Esophagus (tissue), 2 donors: ENCODE measurements at regions not wholly inside any gene's neighbourhood (a gene's known extent, or its start where the extent isn't known, plus 50 kb on each side); places are given as distances from the start of the nearest gene placed in this dataset.

ENCODE experiments used
- H3K27ac ChIP-seq, 2 donors: one replicate each; pipeline ENCODE4 v1.5.1; 2013; ENCODE audit warnings: low read depth in 2 of 2, mild to moderate bottlenecking in 2 of 2, inconsistent platforms in 1 of 2, low read length in 1 of 2, moderate library complexity in 1 of 2
- H3K27me3 ChIP-seq, 2 donors: one replicate each; pipeline ENCODE4 v1.6.1; 2013; ENCODE audit warnings: low read length in 2 of 2, control low read depth in 1 of 2, mild to moderate bottlenecking in 1 of 2; ENCODE audit not compliant: insufficient read depth in 2 of 2, control insufficient read depth in 1 of 2
- H3K36me3 ChIP-seq, 2 donors: one replicate each; pipeline ENCODE4 v1.6.1; 2013; ENCODE audit warnings: low read length in 1 of 2; ENCODE audit not compliant: control insufficient read depth in 2 of 2, insufficient read depth in 2 of 2
- H3K4me1 ChIP-seq, 2 donors: one replicate each; pipeline ENCODE4 v1.6.1; 2013; ENCODE audit warnings: low read length in 1 of 2; ENCODE audit not compliant: control insufficient read depth in 2 of 2, insufficient read depth in 2 of 2
- H3K4me3 ChIP-seq, 2 donors: one replicate each; pipeline ENCODE4 v1.5.1; 2013; ENCODE audit warnings: low read length in 2 of 2, mild to moderate bottlenecking in 2 of 2, low read depth in 1 of 2, moderate library complexity in 1 of 2
- H3K9me3 ChIP-seq, 2 donors: one replicate each; pipeline ENCODE4 v1.6.1; 2013; ENCODE audit warnings: mild to moderate bottlenecking in 2 of 2, low read depth in 1 of 2, low read length in 1 of 2, moderate library complexity in 1 of 2; ENCODE audit not compliant: control insufficient read depth in 2 of 2, insufficient read depth in 1 of 2
- WGBS, 2 donors: extraction: QIAGEN DNeasy Blood & Tissue Kit; methylation state at CpG; one replicate each; pipeline ENCODE4 v1.1.7; 2013; 5-methylcytosine and 5-hydroxymethylcytosine counted together
- donor health status: healthy with polysubstance abuse.
- donor health status: Bipolar disorder and iron deficiency.

DNA sequence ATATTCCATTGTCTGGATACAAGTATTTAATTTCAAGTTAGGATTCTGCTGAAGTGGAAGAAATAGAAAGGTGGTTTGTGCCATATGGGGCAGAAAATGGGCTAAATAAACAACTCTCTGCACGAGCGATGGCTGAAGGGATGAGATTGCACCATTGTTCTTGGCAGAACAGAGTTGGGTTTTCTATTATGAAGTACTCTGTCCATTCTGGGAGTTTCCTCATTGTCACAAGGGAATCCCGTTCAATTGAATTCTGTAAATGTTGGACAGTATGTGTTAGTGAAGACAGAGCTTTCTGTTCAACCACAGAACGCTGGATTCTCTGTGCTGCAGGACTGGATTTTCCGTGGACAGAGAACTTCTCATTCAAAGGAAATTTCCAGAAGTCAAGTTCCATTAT is 345.5 kb upstream of the PRICKLE1 start:
- Histone ChIP-seq H3K4me1 (no peaks in the 10 kb centered on the region), H3K9me3 (no peaks in the 10 kb centered on the region), H3K27me3 (peaks cover 0 to 2% of the 10 kb centered on the region in 2 donors), H3K36me3 (no peaks in the 10 kb centered on the region), H3K27ac (no peak overlapping the region), H3K4me3 (no peak overlapping the region)
- 73 to 80% methylated on average over 5 of the region's 5 CpGs for WGBS, 2 donors

DNA sequence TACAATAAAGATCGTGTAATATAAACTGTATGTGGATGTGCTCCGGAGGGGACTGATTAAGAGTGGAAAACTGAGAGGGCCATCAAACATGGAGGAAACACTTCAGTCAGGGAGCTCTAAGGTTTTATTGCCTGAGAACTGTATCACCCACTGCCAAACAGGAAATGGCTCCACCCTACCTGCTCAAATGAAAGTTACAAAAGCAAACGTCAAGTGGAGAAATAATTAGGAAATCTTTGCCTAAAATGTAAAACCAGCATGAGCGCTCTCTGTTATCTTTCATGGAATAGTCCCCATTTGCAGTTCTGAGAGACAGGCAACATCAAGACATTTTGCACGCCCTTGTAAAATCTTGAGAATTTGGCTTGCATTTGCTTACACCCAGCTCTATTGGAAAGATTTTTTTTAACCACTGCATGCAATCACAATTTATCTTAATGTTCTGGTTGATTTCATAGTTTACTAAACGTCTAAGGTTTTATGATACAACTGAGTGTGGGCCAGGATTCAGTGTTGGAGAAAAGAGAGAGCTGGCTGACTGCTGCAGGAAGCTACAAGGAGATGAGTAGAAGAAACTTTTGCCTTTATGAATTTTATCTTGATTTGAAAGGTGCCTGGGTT is 344.0 kb upstream of the PRICKLE1 start:
- Histone ChIP-seq H3K36me3 (no peaks in the 10 kb centered on the region), H3K4me1 (no peaks in the 10 kb centered on the region), H3K27ac (no peak overlapping the region), H3K4me3 (no peak overlapping the region), H3K27me3 (peaks cover 0 to 2% of the 10 kb centered on the region in 2 donors), H3K9me3 (no peaks in the 10 kb centered on the region)
- WGBS, 2 donors: 58 to 61% methylated on average over 6 of the region's 6 CpGs

DNA sequence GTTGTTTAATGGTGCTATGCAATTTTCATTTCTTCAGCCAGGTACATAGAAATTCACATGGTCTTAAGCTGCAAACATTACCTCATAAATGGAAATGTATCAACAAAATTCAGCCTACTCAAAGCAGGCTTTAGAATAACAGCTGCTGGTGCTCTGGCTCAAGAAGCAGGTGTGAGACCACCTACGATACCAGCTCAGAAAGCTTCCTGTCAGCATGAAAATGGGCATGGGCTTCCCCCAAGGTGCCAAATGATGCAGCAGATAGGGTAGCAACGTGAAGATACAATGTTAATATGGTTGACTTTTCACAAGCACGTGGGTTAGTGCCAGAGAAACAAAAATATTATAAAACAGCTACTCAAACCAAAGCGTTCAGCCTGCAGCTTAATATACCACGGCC is 343.4 kb upstream of the PRICKLE1 start:
- H3K4me3 ChIP-seq: no peak overlapping the region

DNA sequence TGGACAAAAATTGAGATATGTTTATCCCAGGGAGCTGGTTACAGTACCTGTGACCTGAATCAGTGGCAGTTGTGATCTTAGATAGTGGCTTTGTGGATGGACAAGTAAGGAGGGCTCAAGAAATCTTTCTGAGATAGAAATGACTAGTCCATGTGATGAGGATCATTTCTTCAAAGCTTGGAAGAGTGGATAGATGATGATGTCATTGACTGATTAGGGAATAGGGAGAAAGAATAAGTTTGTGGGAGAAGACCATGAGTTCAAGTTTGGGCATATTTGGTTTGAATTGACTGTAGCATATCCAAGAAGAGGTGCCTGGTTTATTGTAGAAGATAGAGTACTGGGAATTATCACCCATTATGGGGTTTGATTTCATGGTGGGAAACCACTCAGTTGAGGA is 336.7 kb upstream of the PRICKLE1 start:
- Histone ChIP-seq H3K27ac (no peak overlapping the region), H3K27me3 (no peaks in the 10 kb centered on the region), H3K36me3 (no peaks in the 10 kb centered on the region), H3K4me3 (no peak overlapping the region), H3K4me1 (no peaks in the 10 kb centered on the region), H3K9me3 (no peaks in the 10 kb centered on the region)

More for the DNA sequence above, 343.4 kb upstream of the PRICKLE1 start:
- peaks cover 0 to 2% of the 10 kb centered on the region in 2 donors for H3K27me3 ChIP-seq
- no peaks in the 10 kb centered on the region for H3K4me1 ChIP-seq
- no peaks in the 10 kb centered on the region for H3K9me3 ChIP-seq
- no peak overlapping the region for H3K27ac ChIP-seq
- H3K36me3 ChIP-seq: no peaks in the 10 kb centered on the region
- WGBS, 2 donors: 75% methylated on average over 5 of the region's 5 CpGs

DNA sequence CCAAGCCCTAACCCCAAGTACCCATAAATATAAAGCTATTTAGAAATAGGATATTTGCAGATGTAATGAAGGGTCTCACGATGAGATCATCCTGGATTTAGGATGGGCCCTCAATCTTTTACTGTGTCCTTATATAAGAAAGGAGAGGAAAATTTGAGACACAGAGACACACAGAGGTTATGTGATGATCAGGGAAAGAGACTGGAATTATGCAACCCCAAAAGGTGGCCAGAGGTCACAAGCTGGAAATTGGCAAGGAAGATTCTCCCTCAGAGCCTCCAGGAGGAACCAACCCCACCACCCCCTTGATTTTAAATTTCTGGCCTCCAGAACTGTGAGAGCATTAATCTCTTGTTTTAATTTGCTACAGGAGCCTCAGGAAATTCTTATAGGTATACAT is 334.9 kb upstream of the PRICKLE1 start:
- Histone ChIP-seq H3K36me3 (no peaks in the 10 kb centered on the region), H3K27ac (no peak overlapping the region), H3K4me1 (no peaks in the 10 kb centered on the region), H3K27me3 (no peaks in the 10 kb centered on the region), H3K4me3 (no peak overlapping the region), H3K9me3 (no peaks in the 10 kb centered on the region)
- WGBS, 2 donors: 91 to 92% methylated on average over 1 of the region's 1 CpG

DNA sequence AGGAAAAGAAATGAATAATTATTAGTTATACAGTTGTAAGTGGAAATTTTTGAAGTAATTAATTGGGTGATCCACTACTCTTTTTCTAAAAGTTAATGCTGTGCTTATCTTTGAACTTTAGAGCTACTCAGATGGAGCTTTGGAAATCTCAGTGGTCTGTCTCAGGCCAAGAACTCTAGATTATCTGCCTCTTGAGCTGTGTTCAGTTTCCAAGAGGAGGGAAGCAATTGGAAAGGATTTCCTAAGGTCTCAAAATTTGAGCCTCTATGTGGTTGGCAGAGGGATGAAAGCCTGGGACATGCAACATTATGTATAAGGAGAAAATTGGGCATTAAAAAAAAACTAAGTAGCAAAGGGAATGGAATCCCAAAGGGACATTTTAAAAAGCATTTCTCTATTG is 334.0 kb upstream of the PRICKLE1 start:
- H3K4me3 ChIP-seq: no peak overlapping the region
- H3K27ac ChIP-seq: no peak overlapping the region
- no peaks in the 10 kb centered on the region for H3K36me3 ChIP-seq
- no peaks in the 10 kb centered on the region for H3K4me1 ChIP-seq
- H3K27me3 ChIP-seq: no peaks in the 10 kb centered on the region
- no peaks in the 10 kb centered on the region for H3K9me3 ChIP-seq

DNA sequence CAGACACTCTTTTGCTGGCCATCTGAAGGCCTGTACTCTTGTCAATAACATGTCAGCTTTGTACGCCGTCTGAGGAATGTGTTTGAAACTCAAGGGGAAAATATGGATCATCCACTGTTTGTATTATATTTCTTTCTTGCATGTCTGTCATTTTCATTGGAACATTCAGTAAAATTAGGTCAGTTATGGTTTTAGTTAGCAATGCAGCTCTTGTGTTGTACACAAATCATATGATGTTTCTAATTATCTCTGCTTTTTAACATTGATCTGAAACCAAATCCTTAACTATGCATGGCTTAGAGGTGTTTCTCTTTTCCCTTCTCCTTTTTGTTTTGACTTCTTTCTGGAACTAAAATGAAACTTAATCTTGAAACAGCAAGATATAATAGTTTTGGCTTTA is 333.6 kb upstream of the PRICKLE1 start:
- H3K36me3 ChIP-seq: no peaks in the 10 kb centered on the region
- H3K27ac ChIP-seq: no peak overlapping the region
- 61 to 63% methylated on average over 2 of the region's 2 CpGs for WGBS, 2 donors
- H3K9me3 ChIP-seq: no peaks in the 10 kb centered on the region
- H3K4me1 ChIP-seq: no peaks in the 10 kb centered on the region
- no peaks in the 10 kb centered on the region for H3K27me3 ChIP-seq
- no peak overlapping the region for H3K4me3 ChIP-seq

DNA sequence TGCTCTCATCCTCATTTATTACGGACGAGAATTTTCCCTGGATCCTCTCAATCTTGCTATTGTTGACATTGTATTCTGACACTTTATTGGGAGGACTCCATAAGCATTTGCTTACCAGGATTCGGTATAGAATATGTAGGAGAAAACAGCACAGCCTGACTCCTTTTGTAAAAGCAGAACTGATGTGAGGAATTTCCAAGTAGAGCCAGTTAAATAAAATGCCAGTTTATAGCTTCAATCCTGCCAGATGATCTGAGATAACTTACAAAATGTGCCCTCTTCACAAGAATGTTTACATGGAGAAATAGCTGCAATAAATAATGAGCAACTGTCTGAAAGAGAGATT is 332.9 kb upstream of the PRICKLE1 start:
- Histone ChIP-seq H3K4me1 (no peaks in the 10 kb centered on the region), H3K36me3 (no peaks in the 10 kb centered on the region), H3K27me3 (no peaks in the 10 kb centered on the region), H3K9me3 (no peaks in the 10 kb centered on the region), H3K27ac (no peak overlapping the region), H3K4me3 (no peak overlapping the region)
- WGBS, 2 donors: 46 to 61% methylated on average over 3 of the region's 3 CpGs

DNA sequence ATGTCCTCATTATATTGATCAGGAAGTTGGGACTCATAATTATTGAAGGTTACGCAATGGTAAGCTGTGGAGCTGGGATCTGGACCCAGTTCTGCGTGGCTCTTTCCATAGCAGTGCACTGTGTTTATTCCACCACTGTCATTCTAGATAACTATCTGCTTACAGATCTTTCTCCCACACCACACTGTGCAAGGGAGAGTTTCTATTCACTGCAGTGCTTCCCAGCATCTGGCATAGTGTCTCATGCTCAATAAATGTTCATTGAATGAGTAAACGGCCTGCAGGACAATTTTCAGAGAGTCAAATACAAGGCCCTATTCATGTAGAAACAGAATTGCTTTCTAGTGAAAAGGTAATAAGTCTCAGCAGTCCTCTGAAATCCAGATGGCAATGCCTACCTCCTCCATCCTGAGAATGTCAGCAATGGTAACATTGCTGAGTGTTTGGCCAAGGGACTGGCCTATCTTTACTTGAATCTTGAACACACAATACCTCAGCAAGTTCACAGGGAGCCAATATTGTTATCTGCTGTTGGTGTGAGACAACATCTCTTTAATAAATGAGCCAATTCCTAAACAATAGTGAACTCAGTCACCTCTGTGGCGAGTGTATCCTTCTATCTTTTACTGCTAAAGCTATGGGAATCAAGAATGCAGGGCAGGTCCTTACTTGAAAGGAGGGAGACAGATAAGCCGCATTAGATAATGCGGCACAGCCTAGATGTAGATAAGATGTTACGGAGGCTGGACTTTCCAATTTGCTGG is 332.4 kb upstream of the PRICKLE1 start:
- no peak overlapping the region for H3K27ac ChIP-seq

DNA sequence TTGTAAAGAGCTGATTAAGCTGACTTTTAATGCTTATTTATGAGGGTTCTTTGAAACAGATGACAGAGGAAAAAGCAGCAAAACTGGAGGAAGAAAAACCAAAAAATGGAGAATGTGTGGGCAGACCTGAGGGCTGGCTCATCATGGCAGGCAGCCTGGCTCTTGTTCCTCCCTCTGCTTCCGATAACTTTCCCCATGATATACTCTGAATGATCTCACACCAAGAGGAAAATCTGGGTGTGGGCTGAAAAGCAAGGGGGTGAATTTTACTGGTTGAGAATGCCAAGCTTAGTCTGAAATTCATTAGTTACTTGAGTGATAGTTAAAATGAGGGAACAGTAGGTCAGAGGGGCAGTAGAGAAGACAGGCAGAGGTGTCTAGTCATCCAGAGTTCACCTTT is 330.1 kb upstream of the PRICKLE1 start:
- H3K27ac ChIP-seq: no peak overlapping the region
- no peaks in the 10 kb centered on the region for H3K4me1 ChIP-seq
- H3K27me3 ChIP-seq: no peaks in the 10 kb centered on the region
- no peak overlapping the region for H3K4me3 ChIP-seq
- no peaks in the 10 kb centered on the region for H3K9me3 ChIP-seq
- no peaks in the 10 kb centered on the region for H3K36me3 ChIP-seq
- WGBS, 2 donors: 80 to 83% methylated on average over 1 of the region's 1 CpG

More for the DNA sequence above, 332.4 kb upstream of the PRICKLE1 start:
- H3K4me1 ChIP-seq: no peaks in the 10 kb centered on the region
- H3K36me3 ChIP-seq: no peaks in the 10 kb centered on the region
- 64 to 72% methylated on average over 7 of the region's 7 CpGs for WGBS, 2 donors
- no peak overlapping the region for H3K4me3 ChIP-seq
- no peaks in the 10 kb centered on the region for H3K27me3 ChIP-seq
- no peaks in the 10 kb centered on the region for H3K9me3 ChIP-seq
